ENCODE measurements at regions not wholly inside any gene's neighbourhood (a gene's known extent, or its start where the extent isn't known, plus 50 kb on each side); places are given as distances from the start of the nearest gene placed in this dataset.

DNA sequence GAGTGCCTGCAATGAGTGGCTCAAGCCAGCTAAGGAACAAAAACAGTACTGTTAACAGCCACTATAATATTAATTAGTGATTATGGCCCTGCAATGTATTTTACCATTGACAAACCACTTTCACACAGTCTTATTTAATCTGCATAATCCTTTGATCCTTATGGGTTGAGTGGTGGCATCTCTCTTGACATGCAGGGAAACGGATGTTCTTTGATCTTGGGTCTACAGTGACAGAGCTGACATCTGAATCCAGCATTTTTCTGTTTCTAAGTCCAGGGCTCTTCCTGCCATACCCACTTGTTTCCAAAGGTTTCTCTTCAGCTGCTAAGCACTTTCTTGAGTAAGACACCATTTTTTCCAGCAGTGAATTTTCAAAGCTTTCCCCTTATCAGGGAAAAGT lies 277.7 kb upstream of the ROPN1 start:
- H3K4me1 ChIP-seq (ENCODE audit: control insufficient read depth in 1 of 2, low read depth in 2 of 2) = peaks cover 45 to 87% of the 10 kb centered on the region in 2 donors
- ATAC-seq (ENCODE audit: insufficient number of reproducible peaks, low FRiP score, low read depth) (no peak), DNase-seq (ENCODE audit: low spot score) (no peak)
- TF ChIP-seq, protein P1, sequence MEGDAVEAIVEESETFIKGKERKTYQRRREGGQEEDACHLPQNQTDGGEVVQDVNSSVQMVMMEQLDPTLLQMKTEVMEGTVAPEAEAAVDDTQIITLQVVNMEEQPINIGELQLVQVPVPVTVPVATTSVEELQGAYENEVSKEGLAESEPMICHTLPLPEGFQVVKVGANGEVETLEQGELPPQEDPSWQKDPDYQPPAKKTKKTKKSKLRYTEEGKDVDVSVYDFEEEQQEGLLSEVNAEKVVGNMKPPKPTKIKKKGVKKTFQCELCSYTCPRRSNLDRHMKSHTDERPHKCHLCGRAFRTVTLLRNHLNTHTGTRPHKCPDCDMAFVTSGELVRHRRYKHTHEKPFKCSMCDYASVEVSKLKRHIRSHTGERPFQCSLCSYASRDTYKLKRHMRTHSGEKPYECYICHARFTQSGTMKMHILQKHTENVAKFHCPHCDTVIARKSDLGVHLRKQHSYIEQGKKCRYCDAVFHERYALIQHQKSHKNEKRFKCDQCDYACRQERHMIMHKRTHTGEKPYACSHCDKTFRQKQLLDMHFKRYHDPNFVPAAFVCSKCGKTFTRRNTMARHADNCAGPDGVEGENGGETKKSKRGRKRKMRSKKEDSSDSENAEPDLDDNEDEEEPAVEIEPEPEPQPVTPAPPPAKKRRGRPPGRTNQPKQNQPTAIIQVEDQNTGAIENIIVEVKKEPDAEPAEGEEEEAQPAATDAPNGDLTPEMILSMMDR (IDR thresholded peaks at IDR 0.05) = no peak
- H3K27me3 ChIP-seq (replicated peaks; ENCODE audit: insufficient read depth) = no peaks in the 10 kb centered on the region
- H3K9me3 ChIP-seq = no peaks in the 10 kb centered on the region
- no peak overlapping the region for H3K4me3 ChIP-seq
- H3K27ac ChIP-seq = peak overlapping the region; percentile 96 to 99
- peaks cover 4% of the 10 kb centered on the region for H3K36me3 ChIP-seq

DNA sequence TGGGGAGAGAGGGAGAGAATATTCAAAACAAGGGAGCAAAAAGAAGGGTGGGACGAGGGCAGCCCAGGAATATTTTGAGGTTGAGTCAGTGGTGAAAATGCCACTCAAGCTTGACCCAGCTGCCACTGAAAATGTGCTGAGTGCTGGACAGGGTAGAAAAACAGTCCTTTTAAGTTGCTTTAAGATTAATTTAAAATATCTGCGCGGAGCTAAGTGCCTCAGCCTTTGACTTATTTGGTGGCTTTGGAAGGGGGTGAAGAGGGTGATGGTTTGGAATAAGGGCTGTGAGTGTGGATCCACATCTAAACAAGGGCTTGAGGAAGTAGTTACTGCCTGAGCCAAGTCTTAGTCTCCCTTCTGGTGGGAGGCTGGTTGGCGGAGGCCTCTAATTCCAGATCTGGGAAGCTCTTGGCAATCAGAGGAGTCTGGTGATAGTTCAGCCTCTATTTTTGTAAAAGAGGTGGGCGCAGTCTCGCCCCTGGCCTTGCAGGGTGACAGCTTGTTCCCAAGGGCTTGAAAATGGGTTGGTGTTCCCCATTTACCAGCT lies 280.8 kb upstream of the ROPN1 start:
- peak overlapping the region; percentile 96 to 99 for H3K27ac ChIP-seq
- H3K9me3 ChIP-seq = no peaks in the 10 kb centered on the region
- H3K4me3 ChIP-seq = no peak overlapping the region
- peaks cover 60 to 91% of the 10 kb centered on the region in 2 donors for H3K4me1 ChIP-seq (ENCODE audit: control insufficient read depth in 1 of 2, low read depth in 2 of 2)
- TF ChIP-seq, protein P1 (IDR thresholded peaks at IDR 0.05) = no peak
- peaks cover 2% of the 10 kb centered on the region for H3K36me3 ChIP-seq
- DNase-seq (ENCODE audit: low spot score) (peak; percentile 63), ATAC-seq (ENCODE audit: insufficient number of reproducible peaks, low FRiP score, low read depth) (peak; percentile 89)
- no peaks in the 10 kb centered on the region for H3K27me3 ChIP-seq (replicated peaks; ENCODE audit: insufficient read depth)

DNA sequence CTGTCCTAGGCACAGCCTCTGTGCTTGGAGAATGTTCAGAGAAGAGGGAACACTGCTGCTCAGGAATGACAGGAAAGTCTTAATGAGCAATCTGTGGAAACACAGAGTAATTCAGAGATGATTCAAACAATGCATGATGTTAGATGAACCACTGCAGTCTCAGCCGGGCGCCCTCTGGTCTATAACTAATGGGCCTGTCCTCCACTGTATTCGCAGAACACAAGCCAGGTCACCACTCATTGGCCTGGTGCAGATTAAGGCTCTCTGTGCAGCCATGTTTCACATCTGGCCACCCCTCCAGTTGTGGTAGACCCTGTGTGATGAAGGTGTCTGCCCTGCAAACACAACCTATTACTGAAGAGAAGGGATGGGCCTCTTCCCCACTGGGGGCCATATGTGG lies 281.7 kb upstream of the ROPN1 start:
- no peak for DNase-seq (ENCODE audit: low spot score)
- TF ChIP-seq, protein P1 (IDR thresholded peaks at IDR 0.05) = no peak
- ATAC-seq (ENCODE audit: insufficient number of reproducible peaks, low FRiP score, low read depth) = no peak
- peaks cover 61 to 93% of the 10 kb centered on the region in 2 donors for H3K4me1 ChIP-seq (ENCODE audit: control insufficient read depth in 1 of 2, low read depth in 2 of 2)
- no peak overlapping the region for H3K4me3 ChIP-seq
- H3K9me3 ChIP-seq = no peaks in the 10 kb centered on the region
- H3K27me3 ChIP-seq (replicated peaks; ENCODE audit: insufficient read depth) = no peaks in the 10 kb centered on the region
- H3K27ac ChIP-seq = peak overlapping the region; percentile 96 to 99
- H3K36me3 ChIP-seq = peaks cover 2% of the 10 kb centered on the region

DNA sequence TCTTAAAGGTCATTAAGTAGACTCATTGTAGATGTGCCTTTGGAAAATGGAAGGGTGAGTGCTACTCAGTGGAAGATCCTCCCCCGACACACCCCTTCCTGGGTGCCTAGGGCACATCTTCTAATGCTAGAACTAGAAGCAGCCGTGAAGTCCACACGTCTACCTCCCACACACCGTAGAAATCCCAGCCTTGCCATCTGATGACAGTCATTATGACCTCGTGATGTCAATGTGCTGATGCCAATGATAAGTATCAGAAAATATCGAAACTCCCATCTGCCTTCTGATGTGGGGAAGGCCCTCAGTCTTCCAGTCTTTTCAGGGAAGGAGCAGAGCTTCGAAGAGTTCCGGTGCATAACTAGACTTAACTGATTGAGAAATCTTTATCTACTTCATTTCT lies 282.1 kb upstream of the ROPN1 start:
- Histone ChIP-seq H3K4me3 (no peak overlapping the region), H3K9me3 (no peaks in the 10 kb centered on the region), H3K27me3 (replicated peaks; ENCODE audit: insufficient read depth) (no peaks in the 10 kb centered on the region), H3K27ac (peak overlapping the region; percentile 96 to 99), H3K4me1 (ENCODE audit: control insufficient read depth in 1 of 2, low read depth in 2 of 2) (peaks cover 64 to 96% of the 10 kb centered on the region in 2 donors), H3K36me3 (peaks cover under 1% of the 10 kb centered on the region)
- no peak for DNase-seq (ENCODE audit: low spot score)
- TF ChIP-seq, protein P1 (IDR thresholded peaks at IDR 0.05) = no peak
- no peak for ATAC-seq (ENCODE audit: insufficient number of reproducible peaks, low FRiP score, low read depth)

DNA sequence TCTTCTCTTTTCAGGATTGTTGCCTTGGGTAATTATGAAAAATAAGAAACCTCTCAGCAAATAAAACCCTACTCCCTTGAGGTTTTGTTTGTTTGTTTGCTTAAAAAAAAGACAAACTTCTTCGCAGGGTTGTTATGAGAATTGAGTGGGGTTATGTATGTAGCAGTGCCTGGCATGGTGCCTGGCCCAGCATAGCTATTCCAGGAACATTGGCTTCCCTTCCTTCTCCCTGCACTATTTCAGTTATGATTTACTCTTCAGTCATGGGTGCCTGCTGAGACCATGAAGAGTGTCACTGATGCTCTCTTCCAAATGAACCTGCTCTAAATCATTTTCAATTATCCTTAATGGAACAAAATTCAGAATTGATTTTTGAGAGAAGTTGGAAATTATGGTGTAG lies 283.5 kb upstream of the ROPN1 start:
- peak overlapping the region; percentile 96 to 99 for H3K27ac ChIP-seq
- DNase-seq (ENCODE audit: low spot score) (no peak), ATAC-seq (ENCODE audit: insufficient number of reproducible peaks, low FRiP score, low read depth) (no peak)
- no peaks in the 10 kb centered on the region for H3K36me3 ChIP-seq
- TF ChIP-seq, protein P1 (IDR thresholded peaks at IDR 0.05) = no peak
- H3K27me3 ChIP-seq (replicated peaks; ENCODE audit: insufficient read depth) = no peaks in the 10 kb centered on the region
- H3K4me3 ChIP-seq = no peak overlapping the region
- no peaks in the 10 kb centered on the region for H3K9me3 ChIP-seq
- H3K4me1 ChIP-seq (ENCODE audit: control insufficient read depth in 1 of 2, low read depth in 2 of 2) = peaks cover 73 to 98% of the 10 kb centered on the region in 2 donors
